Activated T-cell treated with anti-CD3 and anti-CD28 coated beads, Interleukin-2, amount 50 U/mL, for 4 hours (primary cell): ENCODE measurements at regions not wholly inside any gene's neighbourhood (a gene's known extent, or its start where the extent isn't known, plus 50 kb on each side); places are given as distances from the start of the nearest gene placed in this dataset.

Source experiments
- ATAC-seq, 2 donors: fragments of 200-7000 bp; cut with Tn5 transposase; one replicate each; pipeline ENCODE4 v1.10.0; 2021
- DNase-seq: peaks from one replicate; pipeline ENCODE4 v3.0.0-alpha.2; 2020
- H3K27me3 Mint-ChIP-seq: one replicate; pipeline ENCODE4 v1.8.0; 2021; ENCODE audit warnings: low read depth, mixed read lengths
- H3K36me3 Mint-ChIP-seq: one replicate; pipeline ENCODE4 v1.8.0; 2022; ENCODE audit warnings: mixed read lengths; ENCODE audit not compliant: insufficient read depth
- H3K4me1 Mint-ChIP-seq: one replicate; pipeline ENCODE4 v1.8.0; 2021; ENCODE audit warnings: low read depth, mixed read lengths
- H3K4me3 Mint-ChIP-seq: one replicate; pipeline ENCODE4 v1.8.0; 2021; ENCODE audit warnings: mild to moderate bottlenecking, moderate library complexity, mixed read lengths
- H3K9me3 Mint-ChIP-seq: one replicate; pipeline ENCODE4 v1.8.0; 2021; ENCODE audit warnings: mixed read lengths

GRCh38 chr9:107994648-107995047, 505.1 kb upstream of the KLF4 start:
- Mint-ChIP-seq H3K4me1 (no peaks in the 10 kb centered on the region), H3K4me3 (no peak overlapping the region), H3K9me3 (no peaks in the 10 kb centered on the region), H3K27me3 (no peaks in the 10 kb centered on the region), H3K36me3 (no peaks in the 10 kb centered on the region)
- ATAC-seq (no peak), DNase-seq (no peak)

GRCh38 chr9:107992271-107992670, 502.7 kb upstream of the KLF4 start:
- ATAC-seq (no peak), DNase-seq (no peak)
- Mint-ChIP-seq H3K36me3 (no peaks in the 10 kb centered on the region), H3K9me3 (no peaks in the 10 kb centered on the region), H3K27me3 (no peaks in the 10 kb centered on the region), H3K4me1 (no peaks in the 10 kb centered on the region), H3K4me3 (no peak overlapping the region)

- DNase-seq: no peak
- Mint-ChIP-seq H3K9me3 (no peaks in the 10 kb centered on the region), H3K27me3 (peaks cover 2% of the 10 kb centered on the region), H3K4me1 (no peaks in the 10 kb centered on the region), H3K4me3 (no peak overlapping the region), H3K36me3 (no peaks in the 10 kb centered on the region)
- no peak for ATAC-seq
Observed at GRCh38 chr9:107991581-107991980, 502.0 kb upstream of the KLF4 start.

GRCh38 chr9:107989544-107989943, 500.0 kb upstream of the KLF4 start:
- Mint-ChIP-seq H3K27me3 (peaks cover 2% of the 10 kb centered on the region), H3K36me3 (no peaks in the 10 kb centered on the region), H3K4me3 (no peak overlapping the region), H3K4me1 (no peaks in the 10 kb centered on the region), H3K9me3 (peaks cover 4% of the 10 kb centered on the region)
- ATAC-seq: no peak
- no peak for DNase-seq

- H3K9me3 Mint-ChIP-seq: peaks cover 4% of the 10 kb centered on the region
- H3K4me3 Mint-ChIP-seq: no peak overlapping the region
- H3K27me3 Mint-ChIP-seq: peaks cover 2% of the 10 kb centered on the region
- ATAC-seq (no peak), DNase-seq (no peak)
- no peaks in the 10 kb centered on the region for H3K36me3 Mint-ChIP-seq
- H3K4me1 Mint-ChIP-seq: no peaks in the 10 kb centered on the region
Observed at GRCh38 chr9:107989099-107989498, 499.5 kb upstream of the KLF4 start.

GRCh38 chr9:107984956-107985355, 495.4 kb upstream of the KLF4 start:
- peaks cover 2% of the 10 kb centered on the region for H3K27me3 Mint-ChIP-seq
- no peak for DNase-seq
- H3K36me3 Mint-ChIP-seq: no peaks in the 10 kb centered on the region
- H3K9me3 Mint-ChIP-seq: peaks cover 4% of the 10 kb centered on the region
- no peak overlapping the region for H3K4me3 Mint-ChIP-seq
- ATAC-seq: no peak
- H3K4me1 Mint-ChIP-seq: no peaks in the 10 kb centered on the region

GRCh38 chr9:107983762-107984161, 494.2 kb upstream of the KLF4 start:
- no peaks in the 10 kb centered on the region for H3K36me3 Mint-ChIP-seq
- H3K9me3 Mint-ChIP-seq: peaks cover 4% of the 10 kb centered on the region
- H3K4me1 Mint-ChIP-seq: no peaks in the 10 kb centered on the region
- H3K4me3 Mint-ChIP-seq: no peak overlapping the region
- DNase-seq: no peak
- no peak for ATAC-seq
- H3K27me3 Mint-ChIP-seq: peaks cover 2% of the 10 kb centered on the region

- DNase-seq: no peak
- Mint-ChIP-seq H3K36me3 (no peaks in the 10 kb centered on the region), H3K27me3 (peaks cover 2% of the 10 kb centered on the region), H3K4me1 (no peaks in the 10 kb centered on the region), H3K4me3 (no peak overlapping the region), H3K9me3 (peaks cover 4% of the 10 kb centered on the region)
- ATAC-seq: no peak
Observed at GRCh38 chr9:107983181-107983603, 493.6 kb upstream of the KLF4 start.

- no peak for DNase-seq
- Mint-ChIP-seq H3K4me3 (no peak overlapping the region), H3K4me1 (no peaks in the 10 kb centered on the region), H3K27me3 (peaks cover 2% of the 10 kb centered on the region), H3K9me3 (peaks cover 4% of the 10 kb centered on the region), H3K36me3 (no peaks in the 10 kb centered on the region)
- no peak for ATAC-seq
Observed at GRCh38 chr9:107982745-107983144, 493.2 kb upstream of the KLF4 start.

GRCh38 chr9:107982001-107982400, 492.4 kb upstream of the KLF4 start:
- DNase-seq (no peak), ATAC-seq (no peak)
- peaks cover 4% of the 10 kb centered on the region for H3K9me3 Mint-ChIP-seq
- H3K4me3 Mint-ChIP-seq: no peak overlapping the region
- H3K4me1 Mint-ChIP-seq: no peaks in the 10 kb centered on the region
- no peaks in the 10 kb centered on the region for H3K27me3 Mint-ChIP-seq
- no peaks in the 10 kb centered on the region for H3K36me3 Mint-ChIP-seq

GRCh38 chr9:107980984-107981383, 491.4 kb upstream of the KLF4 start:
- DNase-seq (no peak), ATAC-seq (no peak)
- Mint-ChIP-seq H3K27me3 (no peaks in the 10 kb centered on the region), H3K4me1 (no peaks in the 10 kb centered on the region), H3K4me3 (no peak overlapping the region), H3K9me3 (peaks cover 6% of the 10 kb centered on the region), H3K36me3 (no peaks in the 10 kb centered on the region)

GRCh38 chr9:107976767-107977166, 487.2 kb upstream of the KLF4 start:
- no peaks in the 10 kb centered on the region for H3K4me1 Mint-ChIP-seq
- H3K4me3 Mint-ChIP-seq: no peak overlapping the region
- H3K9me3 Mint-ChIP-seq: peaks cover 3% of the 10 kb centered on the region
- H3K36me3 Mint-ChIP-seq: no peaks in the 10 kb centered on the region
- DNase-seq: no peak
- H3K27me3 Mint-ChIP-seq: no peaks in the 10 kb centered on the region
- ATAC-seq: no peak

GRCh38 chr9:107975426-107976010, 485.9 kb upstream of the KLF4 start:
- no peak for DNase-seq
- H3K27me3 Mint-ChIP-seq: no peaks in the 10 kb centered on the region
- no peaks in the 10 kb centered on the region for H3K36me3 Mint-ChIP-seq
- H3K9me3 Mint-ChIP-seq: peaks cover 3% of the 10 kb centered on the region
- no peaks in the 10 kb centered on the region for H3K4me1 Mint-ChIP-seq
- H3K4me3 Mint-ChIP-seq: no peak overlapping the region
- no peak for ATAC-seq

- H3K4me3 Mint-ChIP-seq: no peak overlapping the region
Observed at GRCh38 chr9:107973451-107973850, 483.9 kb upstream of the KLF4 start.

GRCh38 chr9:107972346-107972745, 482.8 kb upstream of the KLF4 start:
- Mint-ChIP-seq H3K36me3 (no peaks in the 10 kb centered on the region), H3K4me3 (no peak overlapping the region), H3K27me3 (no peaks in the 10 kb centered on the region), H3K4me1 (no peaks in the 10 kb centered on the region), H3K9me3 (peaks cover 10% of the 10 kb centered on the region)
- no peak for DNase-seq
- ATAC-seq: no peak

More at GRCh38 chr9:107973451-107973850, 483.9 kb upstream of the KLF4 start:
- DNase-seq (no peak), ATAC-seq (no peak)
- Mint-ChIP-seq H3K27me3 (no peaks in the 10 kb centered on the region), H3K9me3 (peaks cover 6% of the 10 kb centered on the region), H3K4me1 (no peaks in the 10 kb centered on the region), H3K36me3 (no peaks in the 10 kb centered on the region)

- DNase-seq (no peak), ATAC-seq (no peak)
- H3K4me1 Mint-ChIP-seq: no peaks in the 10 kb centered on the region
- no peaks in the 10 kb centered on the region for H3K36me3 Mint-ChIP-seq
- H3K4me3 Mint-ChIP-seq: no peak overlapping the region
- H3K27me3 Mint-ChIP-seq: no peaks in the 10 kb centered on the region
- peaks cover 7% of the 10 kb centered on the region for H3K9me3 Mint-ChIP-seq
Observed at GRCh38 chr9:107971241-107971640, 481.7 kb upstream of the KLF4 start.
